ENCODE measurements at regions not wholly inside any gene's neighbourhood (a gene's known extent, or its start where the extent isn't known, plus 50 kb on each side); places are given as distances from the start of the nearest gene placed in this dataset.

DNA sequence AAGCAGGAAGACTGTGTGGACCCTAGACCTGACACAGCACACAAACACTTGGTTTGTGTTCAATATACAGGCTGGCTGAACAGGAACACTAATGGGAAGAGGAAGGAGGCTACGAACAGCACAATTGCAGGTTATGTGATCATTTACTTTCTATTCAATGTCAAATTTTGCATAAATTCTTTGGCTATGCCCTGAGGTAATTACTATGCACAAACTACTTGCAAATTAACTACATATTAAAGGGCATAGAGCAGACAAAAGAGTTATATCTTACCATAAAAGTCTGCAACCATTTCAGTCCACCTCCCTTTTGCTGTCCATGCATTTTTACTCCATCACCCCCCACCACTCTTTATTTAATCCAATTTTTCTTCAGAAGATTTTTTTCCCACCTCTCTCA lies 291.2 kb upstream of the TMTC1 start:
- no peak for DNase-seq

DNA sequence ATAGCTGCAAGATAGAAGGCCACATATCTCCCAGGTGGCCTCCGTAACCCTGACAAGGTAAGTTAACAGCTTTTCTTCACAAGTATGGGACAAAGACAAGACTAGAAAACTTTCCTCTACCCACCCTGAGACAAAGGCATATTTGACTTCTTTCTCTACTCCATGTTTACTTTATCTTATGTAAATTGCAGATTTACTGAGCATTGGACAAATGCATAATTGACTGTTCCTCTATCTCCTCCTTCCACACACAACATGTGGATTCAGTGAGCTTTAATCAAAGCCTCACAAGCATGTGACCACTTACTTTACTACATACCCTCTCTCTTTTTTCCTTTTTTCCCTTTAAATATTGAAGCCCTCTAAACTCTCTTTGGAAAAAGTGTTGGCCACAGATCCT lies 289.1 kb upstream of the TMTC1 start:
- DNase-seq, result no peak

DNA sequence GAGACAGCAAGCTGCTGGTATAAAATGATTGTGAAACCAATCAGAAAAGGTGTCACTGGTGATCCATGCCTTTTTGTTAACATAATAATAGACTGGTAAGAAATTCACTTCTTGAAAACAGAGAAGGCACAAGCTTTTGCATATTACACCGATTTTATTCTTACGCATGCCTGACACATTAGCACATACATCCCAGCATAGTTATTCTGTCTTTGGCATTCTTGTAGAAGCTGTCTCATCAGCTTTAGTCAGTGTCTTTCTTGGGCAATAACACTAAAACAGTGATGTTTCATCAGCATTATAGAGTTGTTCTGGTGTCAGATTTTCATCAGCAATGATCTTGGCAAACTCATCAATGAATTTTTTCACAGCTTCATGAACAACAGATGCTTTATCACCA lies 283.4 kb upstream of the TMTC1 start:
- DNase-seq, result no peak

DNA sequence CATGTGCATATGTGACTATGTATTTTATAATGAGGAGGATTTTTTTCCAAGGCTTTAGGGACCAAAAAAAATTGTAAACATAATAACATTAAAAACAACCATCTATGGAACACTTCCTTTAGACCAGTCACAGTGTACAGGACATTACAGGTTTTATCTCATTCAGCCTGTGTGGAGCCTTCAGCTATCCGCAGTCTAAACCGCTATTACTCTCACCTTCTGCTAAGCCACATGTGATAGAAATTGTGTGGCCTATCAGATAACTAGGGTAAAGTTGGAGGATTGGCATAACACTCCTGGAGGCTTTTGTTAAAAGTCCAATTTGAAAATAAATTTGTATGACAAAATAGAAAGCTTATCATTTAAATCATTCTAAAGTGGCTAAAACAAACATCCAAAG lies 281.2 kb upstream of the TMTC1 start:
- no peak for DNase-seq

DNA sequence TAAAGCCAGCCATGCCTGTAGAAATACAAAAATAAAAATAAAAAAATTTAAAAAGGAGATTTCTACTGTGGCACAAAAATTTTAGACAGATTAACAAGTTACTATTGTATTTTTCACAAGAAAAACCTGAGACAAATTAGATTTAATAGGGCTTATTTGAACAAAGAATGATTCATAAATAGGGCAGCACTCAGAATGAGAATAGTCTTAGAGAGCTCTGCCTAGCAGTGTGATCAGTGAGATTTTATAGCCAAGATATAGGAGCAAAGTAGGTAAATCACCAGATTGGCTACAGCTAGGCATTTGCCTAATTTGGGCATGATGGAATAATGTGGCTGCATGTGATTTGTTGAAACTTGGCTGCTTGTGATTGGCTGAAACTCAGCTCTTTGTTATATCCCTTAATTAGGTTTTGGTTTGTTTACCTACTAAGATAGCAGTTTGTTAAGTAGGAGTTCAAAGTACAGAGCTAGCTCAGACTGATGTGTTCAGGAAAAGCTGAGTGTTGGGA lies 279.7 kb upstream of the TMTC1 start:
- no peak for DNase-seq

DNA sequence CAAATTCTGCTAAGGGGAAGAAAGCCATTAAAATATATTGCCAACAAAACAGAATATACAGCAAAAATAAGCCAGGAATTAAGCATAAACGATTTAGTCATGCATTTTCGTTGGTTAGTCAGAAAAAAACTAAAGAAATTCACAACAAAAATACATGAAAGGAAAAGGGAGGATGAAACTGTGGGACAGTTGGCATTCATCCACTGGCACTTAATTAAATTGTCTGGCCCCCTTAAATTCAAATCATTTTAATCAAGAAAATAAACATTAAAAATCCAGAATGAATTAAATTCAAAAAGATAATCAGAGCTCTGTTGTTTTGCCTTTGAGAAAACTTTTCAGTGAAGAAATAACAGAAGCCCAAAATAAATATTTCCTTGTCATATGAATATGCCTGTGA lies 264.6 kb upstream of the TMTC1 start:
- DNase-seq, result no peak

DNA sequence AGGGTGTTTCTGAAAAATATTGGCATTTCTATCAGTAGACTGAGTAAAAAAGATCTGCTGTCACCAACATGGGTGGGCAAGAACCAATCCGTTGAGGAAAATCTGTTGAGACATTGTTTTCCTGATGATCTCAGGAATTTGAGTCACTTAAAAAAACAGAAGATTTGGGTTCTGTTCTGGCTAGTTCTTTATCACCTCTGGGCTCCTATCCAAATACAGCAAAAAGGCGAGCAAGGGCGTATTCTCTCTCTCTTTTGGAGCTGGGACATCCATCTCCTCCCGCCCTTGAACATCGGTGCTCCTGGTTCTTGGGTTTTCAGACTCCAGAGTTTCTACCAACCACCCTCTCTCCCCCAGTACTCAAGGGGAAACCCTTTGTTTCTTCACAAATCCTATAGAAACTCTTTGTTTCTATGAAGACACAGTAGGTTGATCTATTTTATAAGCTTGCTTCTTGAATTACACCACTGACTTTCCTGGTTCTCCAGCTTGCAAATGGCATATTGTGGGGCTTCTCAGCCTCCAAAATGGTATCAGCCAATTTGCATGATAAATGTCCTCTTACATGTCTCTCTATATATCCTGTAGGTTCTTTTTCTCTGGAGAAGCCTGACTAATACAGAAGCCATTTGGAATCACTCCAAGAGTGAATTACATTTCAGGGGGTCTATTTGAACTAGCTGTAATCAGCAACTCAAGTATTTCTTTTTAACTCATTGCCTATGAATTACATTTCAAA lies 263.9 kb upstream of the TMTC1 start:
- DNase-seq, result no peak

DNA sequence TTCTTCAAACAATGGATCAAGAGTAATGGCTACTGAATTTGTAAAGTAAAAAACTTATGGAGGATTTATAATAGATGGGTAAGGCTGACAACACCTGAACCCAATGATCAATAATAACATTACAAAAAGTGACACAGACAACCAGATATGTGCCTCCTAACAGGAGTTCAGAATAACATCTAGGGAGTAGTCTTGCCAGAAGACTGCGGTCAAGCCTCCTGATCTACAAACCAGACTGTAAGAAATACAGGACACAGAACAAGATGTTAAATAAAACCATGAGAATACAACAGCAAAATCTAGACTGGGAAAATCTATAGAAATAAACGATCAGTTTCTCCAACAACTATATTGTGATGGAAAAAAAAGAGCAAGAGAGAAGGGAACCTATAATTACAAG lies 262.6 kb upstream of the TMTC1 start:
- no peak for DNase-seq

DNA sequence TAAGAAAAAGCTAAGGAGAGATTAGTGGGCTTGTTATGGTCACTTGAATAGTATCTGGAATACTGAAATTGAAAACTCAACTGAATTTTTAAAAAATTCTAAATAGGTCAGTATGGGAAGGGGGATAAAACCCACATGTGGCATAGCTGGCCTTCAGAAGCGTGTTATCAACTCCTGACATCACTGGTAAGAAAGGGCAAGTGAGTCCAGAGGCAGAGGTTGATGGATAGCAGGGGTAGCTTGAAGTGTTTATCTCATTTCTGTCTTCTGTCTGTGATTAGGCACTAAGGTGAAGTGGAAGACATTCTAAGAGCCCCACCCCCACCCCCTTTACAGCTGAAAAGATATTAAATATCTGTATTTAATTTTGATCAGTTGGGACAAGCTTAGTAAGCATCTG lies 261.4 kb upstream of the TMTC1 start:
- no peak for DNase-seq

DNA sequence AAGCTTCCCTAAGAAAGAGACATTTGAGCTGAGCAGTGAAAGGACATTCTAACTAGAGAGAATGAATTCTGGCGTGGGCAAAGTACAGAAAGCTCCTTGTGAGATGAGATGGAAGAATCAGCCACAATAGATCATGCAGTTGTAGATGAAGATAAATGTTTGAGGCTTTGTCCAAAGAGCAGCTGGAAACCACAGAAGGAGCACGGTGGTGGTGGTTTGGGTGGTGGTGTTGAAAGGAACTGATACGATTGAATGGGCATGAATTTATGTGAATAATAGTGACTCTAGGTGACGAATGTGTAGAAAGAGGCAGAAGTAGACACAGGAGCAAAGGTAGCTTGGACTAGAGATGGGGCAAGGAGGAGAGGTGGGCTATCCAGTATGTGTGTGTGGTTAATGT lies 260.5 kb upstream of the TMTC1 start:
- DNase-seq, result no peak

DNA sequence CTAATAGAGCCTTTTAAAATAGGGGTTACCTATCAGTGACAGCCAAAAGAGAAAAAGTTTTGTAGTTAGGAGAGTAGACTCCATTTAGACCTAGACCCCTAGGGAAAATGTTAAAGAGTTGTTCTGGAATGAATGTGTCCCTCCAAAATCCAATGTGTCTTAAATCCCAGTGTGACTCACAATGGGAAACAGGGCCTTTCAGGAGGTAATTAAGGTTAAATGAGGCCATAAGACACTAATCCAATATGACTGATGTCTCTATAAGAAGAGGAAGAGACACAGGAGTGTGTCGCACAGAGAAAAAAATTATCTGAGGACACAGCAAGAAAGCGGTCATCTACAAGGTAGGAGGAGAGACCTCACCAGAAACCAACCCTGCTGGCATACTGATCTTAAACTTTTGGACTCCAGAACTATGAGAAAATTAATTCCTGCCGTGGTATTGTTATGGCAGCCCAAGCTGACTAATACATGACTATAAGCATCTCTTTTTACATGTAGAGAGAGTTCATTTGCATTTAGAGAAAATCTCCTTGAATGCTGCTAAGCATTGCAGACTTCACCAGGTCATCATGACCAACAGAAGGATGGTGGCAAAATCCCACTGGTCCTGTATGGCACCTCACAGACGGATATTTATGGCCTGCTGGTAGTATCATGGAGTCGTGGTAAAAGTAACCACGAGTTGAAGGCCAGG lies 259.6 kb upstream of the TMTC1 start:
- DNase-seq, result no peak

DNA sequence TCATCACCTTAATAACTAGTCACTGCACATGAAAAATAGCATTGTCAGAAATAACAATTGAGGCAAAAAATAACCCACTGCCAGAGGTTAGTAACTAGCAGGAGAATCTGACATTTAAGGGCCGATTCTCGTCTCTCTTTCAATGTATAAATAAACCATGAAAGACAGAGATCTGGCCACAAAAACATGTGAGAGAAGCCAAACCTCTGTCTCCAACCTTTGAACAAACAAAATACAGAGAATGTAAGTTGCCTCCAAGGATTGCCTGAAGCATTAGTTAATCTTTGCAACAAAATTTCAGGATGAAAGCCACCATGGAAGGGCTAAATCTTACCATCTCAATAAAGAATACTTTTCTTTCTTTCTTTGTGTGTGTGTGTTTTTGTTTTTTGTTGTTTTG lies 257.4 kb upstream of the TMTC1 start:
- DNase-seq, result no peak

DNA sequence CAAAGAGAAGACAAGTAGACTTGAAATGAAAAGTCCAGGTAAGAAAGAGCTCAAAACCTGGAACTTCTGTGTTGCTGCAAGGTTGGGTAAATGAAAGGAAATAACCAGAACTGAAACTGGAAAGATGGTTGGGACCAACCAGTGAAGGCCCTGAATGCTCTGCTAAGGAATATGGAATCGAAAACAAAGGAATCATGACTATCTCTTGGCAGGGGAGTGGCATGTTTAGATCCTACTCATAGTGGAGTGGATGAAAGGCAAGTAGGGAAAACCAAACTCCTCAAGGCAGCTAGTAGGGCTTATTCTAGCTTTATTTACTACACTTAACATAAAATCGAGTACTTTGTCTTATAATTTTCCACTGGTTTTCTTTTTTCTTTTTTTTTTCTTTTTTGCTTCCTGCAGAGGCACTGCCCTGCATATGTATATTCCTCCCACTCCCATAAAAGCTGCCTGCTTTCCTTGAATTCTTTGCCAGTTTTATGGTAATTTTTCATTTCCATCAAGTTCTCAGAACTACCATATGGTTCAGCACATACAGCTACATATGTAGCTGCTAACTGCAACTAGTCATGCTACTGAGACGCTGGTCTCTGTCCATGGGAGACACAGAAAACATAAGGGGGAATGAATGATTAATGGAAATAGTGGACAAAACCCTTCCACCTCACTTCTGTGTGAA lies 247.1 kb upstream of the TMTC1 start:
- no peak for DNase-seq

DNA sequence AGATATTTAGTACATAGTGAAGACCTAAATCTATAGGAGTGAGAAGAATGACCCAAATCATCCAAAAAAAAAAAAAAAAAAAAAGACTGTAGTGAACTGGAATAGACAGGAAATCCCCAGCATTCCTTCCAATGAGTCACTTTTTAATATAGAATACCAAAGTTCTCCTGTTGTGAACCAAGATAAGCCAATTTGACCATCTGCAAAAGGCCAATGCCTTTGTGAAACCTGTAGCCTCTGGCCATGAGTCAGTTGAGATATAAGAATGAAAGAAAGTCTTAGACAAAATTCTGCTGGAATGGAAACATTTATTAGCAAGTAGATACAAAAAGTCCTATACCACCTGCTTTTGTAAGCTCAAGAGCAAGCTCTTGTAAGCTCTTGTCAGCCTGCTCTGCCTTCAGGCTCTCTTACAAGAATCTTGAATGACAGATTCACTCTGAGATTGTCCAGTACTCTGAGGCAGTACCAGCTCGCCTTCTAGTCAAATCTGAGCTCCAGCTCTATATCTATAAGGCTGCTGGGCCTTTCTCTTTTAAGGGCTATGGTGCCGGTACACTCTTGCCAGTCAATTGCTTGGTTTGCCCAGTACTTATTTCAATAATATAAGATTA lies 243.0 kb upstream of the TMTC1 start:
- DNase-seq, result no peak

DNA sequence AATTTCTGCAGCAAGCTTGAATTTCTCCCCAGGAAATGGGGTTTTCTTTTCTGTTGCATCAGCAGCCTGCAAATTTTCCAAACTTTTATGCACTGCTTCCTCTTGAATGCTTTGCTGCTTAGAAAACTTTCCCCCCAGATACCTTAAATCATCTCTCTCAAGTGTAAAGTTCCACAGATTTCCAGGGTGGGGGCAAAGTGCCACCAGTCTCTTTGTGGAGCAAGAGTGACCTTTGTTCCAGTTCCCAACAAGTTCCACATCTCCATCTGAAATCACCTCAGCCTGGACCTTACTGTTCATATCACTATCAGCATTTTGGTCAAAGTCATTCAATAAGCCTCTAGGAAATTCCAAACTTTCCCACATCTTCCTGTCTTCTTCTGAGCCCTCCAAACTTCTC lies 241.6 kb upstream of the TMTC1 start:
- no peak for DNase-seq

DNA sequence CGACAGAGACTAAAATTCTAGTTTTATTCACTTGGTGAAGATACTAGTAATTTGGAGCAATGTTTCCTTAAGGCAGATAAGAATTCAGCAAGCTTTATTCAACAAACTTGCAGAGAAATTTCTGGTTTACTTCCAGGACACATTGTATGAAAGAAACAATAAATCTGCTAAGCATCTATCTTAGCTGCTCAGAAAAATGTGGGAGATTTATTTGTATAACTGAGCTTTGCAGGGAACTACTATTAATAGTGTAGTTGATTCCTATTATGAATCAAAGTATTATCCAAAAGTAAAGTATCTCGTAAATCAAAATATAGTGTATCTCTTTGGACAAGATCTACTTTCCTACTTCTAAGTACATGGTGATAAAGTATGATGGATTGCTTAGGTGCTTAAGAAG lies 239.4 kb upstream of the TMTC1 start:
- no peak for DNase-seq

DNA sequence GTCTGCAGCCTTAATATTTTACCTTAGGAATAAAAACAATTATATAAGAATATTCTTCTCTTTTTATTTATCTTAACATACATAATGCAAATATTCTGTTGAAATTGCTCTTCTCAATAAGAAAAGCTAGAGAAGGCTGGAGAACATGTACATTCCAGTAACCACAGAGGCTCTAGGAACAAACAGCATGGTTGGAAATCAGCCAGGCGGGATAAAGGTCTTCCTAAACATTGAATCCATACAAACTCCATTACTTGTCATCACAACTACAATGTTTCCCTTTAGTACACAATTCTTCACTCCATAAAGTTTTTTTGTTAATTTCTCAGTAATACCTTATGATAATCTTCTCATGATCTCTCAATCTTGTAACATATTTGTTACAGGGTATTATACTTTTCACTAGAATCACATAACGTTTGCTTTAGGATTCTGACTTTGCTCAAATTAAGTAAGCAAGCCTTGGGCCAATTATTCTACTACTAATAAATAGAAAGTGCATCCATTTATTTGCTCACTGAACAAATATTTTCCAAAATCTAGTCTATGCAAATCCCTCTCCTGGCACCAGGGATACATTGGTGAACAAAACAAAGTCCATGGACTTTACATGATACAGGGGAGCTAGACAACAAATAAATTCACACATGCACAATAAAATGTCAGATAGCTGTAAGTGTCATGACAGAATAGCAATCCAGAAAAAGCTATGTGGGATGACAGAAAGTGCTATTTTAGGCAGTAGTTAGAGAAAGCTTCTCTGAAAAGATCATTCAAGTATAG lies 237.5 kb upstream of the TMTC1 start:
- DNase-seq, result no peak

DNA sequence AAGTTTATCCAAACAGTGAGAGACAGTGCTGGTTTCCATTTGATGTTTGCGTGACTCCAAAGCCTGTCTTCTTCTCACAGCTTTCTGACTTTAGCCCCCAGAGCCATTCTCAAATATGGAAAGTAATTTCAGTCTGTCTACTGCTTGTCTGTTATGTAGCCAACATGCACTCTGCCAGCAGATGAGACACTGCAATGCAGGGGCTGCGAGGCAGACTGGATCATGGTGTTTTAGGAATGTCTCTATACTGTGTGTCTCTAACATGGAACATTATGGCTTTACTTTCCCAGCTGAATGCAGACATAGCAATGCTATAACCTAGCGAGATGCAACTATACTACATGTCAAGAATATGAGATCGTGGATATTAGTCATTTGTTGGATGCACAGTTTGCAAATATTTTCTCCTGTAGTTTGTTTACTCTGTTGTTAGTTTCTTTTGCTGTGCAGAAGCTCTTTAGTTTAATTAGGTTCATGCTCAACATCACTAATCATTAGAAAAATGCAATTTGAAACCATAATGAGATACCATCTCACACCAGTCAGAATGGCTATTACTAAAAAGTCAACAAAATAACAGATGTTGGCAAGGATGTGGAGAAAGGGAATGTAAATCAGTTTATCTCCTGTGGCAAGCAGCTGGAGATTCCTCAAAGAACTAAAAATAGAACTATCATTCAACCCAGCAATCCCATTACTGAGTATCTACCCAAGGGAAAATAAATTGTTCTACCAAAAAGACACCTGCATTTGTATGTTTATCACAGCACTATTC lies 235.8 kb upstream of the TMTC1 start:
- no peak for DNase-seq

DNA sequence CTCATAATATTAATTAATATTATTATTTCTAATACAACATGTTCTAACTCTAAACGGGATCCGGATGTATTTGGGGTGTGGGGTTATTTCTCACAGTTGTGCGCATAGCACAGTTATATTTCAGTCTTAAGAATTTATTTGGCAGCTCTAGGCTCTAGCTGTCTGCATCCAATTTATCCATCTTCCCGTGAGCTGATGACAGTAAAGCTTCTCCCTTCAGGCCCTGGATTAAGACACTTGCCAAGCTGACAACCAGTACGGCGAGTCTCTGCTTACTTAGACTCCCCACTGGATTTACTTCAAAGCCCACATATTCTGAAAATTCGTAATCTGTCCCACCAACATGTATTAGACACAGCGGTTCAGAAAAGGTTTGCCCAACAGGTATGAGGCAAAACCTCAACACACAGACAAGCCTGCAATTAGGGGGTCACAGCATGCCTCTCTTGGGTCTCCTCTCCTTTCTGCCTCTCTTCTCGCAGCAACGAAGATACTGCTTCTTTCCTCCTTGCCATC lies 232.9 kb upstream of the TMTC1 start:
- no peak for DNase-seq

DNA sequence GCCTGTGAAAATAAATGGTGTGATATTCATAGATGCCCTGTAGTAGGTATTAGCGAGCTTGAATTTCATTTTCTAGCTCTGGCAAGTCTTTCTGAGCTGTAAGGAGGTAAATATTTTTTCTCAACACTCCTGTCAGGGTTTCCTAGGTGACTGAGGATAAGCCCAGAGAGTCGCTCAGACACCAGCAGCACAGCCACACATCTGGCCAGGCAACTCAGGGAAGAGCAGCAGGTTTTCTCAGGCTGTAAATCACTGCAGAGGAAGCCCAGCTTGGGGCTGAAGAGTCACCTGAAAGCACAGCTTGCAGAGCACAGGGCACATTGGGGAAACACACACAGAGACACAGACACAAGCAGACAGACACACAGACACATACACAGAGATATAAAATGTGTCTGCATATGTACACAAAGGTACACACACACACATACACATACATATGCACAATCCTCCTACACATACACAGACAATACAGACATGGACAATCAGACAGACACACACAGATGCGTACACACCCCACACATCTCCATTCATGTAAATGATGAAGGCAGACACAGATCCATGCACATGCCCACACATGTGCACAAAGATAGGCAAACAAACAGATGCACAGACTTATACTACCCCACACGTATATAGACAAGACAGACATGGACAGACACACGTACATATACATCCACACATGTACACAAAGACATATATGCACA lies 232.0 kb upstream of the TMTC1 start:
- no peak for DNase-seq

DNA sequence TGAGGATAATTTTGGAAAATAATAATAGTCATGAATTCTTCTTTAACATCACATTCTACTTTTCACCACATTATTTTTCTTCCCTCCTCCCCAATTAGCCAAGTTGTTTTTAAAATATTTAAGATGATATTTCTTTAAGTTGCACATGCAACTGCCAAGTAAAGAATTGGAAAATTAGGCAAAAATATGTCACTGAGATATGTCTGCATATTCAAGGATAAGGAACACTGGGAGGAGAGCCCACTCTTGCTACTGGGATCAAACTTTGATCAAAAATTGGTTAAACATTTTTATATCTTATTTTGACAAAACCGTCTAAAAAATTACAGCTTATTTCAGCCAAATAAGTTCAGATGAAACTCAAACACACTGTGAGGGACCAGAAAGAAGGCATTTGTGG lies 231.2 kb upstream of the TMTC1 start:
- no peak for DNase-seq

All from hematopoietic multipotent progenitor cell treated with erythropoietin and hydrocortisone succinate and interleukin-3 and kit ligand, for 8 days (in vitro differentiated cells).